NCI-H82 treated with DMSO at 0.1 percent for 48 hours (cell line): ENCODE measurements at regions not wholly inside any gene's neighbourhood (a gene's known extent, or its start where the extent isn't known, plus 50 kb on each side); places are given as distances from the start of the nearest gene placed in this dataset.
"Not testable (repeated sequence)": the region's sequence is repeated elsewhere in the genome, so short reads cannot be mapped to it uniquely, and the experiment has no call there.

Source experiments
- DNase-seq: peaks from one replicate; lab custom pipeline; 2025; ENCODE audit not compliant: unreplicated experiment; lab: John Stamatoyannopoulos, UW

DNA sequence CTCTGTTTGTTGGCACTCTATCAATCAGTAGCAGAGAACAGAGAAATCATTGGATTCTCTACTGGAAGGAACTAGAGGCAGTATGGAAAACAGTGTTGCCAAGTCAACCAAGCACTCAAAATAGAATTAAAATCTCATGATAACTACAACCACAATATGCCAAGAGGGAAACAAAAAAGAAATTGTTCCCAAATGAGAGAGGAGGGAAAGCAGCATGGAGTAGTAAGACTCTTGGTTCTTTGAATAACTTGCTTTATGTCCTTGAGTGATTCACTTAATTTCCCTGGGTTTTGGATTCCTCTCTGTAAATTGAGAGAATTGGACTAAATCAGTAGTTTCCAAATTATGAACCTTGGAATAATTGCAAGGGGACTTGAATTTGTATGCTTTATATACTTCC is 285.5 kb upstream of the ANKRD50 start:
- DNase-seq, result no peak

DNA sequence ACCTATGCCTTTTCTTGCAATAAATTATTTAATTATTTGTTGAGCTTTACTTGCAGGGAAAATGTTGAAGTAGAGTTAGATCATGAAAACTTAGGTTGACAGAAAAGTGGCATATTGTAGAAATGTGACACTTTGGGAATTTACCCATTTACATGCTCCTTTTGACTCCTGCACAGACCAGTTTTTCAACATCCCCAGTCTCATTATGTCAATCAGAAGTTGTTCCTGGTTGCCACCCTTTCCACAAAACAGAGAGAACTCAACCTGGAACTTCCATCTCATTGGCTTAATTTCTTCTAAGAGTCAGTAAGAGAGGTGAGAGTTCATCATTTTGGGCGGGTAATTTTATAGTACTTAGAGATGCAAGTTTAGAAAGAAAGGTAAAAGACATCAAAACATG is 284.6 kb upstream of the ANKRD50 start:
- no peak for DNase-seq

DNA sequence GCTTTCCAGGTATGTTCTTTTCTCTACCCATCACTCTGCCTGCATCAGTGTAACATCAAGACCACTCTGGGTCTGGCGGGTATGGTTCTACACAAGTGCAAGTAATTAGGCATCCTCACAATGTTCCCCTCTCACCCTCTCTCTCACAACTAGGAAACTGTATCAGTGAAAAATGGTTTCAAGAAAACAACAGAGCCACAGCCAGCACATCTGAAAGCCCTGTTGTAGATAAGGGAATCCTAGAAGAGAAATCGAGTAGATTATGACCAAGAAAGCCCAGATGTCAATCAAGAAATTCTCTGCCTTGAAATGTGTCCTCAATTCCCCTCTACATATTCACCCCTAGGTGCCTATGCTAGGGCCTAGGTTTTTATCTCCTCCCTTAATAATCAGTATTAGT is 281.3 kb upstream of the ANKRD50 start:
- DNase-seq, result no peak

DNA sequence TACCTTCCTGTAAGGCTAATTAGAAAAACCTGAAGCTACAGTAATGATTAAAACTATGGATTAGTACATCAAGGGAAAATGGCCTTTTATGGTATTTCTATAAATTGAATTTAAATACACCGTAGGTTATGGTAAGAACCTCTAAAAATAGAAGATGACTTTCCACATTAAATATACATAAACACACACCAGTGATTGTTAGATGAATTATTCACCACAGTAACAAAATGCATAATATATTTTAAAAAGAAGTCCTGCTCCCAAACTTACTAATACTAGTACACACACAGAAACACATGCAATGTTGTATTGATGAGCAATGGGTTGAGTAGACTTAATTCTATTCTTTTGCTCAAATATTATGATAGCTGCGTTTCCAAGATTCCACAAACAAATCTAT is 277.9 kb upstream of the ANKRD50 start:
- DNase-seq, result no peak

DNA sequence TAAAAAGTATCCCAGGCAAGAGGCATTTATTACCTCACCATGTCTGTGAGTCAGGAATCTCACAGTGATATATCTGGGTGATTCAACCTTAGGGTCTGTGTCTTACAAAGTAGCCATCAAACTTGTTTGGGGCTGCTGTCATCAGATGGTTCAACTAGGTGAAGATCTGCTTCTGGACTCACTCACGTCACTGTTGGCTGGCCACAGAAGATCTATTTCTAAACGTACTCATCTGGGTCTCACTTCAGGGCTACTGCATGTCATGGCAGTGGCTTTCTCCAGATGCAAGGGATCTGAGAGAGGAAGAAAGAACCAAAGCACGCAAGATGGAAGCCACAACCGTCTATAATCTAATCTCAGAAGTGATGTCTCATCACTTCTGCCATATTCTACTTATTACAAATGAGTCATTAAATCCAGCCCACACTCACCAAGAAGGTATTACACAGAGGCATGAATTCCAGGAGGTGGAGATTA is 267.8 kb upstream of the ANKRD50 start:
- no peak for DNase-seq

DNA sequence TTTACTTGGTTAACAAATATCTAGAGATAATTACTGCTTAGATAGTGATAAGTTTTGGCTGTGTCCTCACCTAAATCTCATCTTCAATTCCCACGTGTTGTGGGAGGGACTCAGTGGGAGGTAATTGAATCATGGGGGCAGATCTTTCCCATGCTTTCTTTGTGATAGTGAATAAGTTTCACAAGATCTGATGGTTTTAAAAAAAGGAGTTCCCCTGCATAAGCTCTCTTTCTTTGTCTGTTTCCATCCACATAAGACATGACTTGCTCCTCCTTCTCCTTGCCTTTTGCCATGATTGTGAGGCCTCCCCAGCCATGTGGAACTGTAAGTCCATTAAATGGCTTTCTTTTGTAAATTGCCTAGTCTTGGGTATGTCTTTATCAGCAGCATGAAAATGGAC is 266.0 kb upstream of the ANKRD50 start:
- not testable (repeated sequence) for DNase-seq

DNA sequence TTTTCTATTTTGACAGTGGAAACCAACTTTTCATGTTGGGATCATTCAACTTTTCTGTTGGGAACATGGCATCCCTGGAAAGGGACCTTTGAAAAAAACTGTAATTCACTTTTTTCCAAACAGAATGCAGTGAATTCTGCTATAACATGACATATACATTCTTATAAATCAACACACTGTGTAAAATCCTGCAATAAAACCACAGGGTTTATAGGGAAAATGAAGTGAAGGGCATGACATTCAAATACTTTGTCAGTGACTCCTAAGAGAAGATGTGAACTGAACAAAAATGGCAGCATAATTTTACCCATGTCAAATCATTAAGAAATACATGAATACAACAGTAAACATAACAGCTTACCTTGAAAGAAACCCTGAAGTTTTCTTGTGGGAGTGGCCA is 264.5 kb upstream of the ANKRD50 start:
- no peak for DNase-seq

DNA sequence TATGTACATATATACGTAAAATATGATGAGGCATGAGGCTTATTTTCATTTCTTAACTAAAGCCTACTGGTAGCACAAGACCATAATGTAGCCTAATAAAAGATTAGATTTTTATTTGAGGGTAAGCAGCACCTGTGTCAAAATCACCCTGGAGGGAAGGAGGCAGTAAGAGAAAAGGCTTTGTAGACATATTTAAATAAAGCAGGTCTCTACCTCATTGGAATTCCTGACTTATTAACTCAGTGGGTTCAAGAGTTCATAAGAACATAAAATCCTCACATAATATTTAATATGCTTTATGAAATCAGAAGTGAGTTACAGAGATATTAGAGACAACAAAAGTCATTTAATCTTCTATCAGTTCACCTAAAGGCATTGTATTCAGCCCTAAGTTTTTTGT is 261.6 kb upstream of the ANKRD50 start:
- DNase-seq, result no peak

DNA sequence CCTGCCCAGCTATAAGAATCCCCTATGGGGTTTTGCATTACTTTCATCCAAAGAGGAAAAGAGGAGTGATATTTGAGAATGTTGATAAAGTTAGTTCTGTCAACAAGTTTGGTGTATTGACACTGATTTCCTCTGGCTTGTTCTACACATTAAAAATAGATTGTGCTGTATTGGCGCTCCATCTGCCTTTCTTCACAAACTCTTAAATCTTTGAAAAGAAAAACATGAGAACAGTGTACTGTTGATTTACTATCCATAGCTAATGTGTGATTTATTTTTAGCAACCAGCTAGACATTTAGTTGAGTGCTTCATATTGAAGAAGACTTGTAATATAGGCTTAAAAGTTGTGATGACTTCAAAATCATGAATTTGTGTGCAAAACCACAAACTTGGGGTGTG is 261.2 kb upstream of the ANKRD50 start:
- DNase-seq, result no peak

DNA sequence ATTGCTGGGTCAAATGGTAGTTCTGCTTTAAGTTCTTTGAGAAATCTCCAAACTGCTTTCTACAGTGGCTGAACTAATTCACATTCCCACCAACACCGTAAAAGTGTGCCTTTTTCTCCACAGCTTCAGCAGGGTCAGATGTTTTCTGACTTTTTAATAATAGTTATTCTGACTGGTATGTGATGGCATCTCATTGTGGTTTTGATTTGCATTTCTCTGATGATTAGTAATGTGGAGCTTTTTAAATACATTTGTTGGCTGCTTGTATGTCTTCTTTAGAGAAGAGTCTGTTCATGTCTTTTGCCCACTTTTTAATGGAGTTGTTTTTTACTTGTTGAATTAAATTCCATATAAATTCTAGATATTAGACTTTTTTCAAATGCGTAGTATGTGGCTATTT is 257.5 kb upstream of the ANKRD50 start:
- no peak for DNase-seq

DNA sequence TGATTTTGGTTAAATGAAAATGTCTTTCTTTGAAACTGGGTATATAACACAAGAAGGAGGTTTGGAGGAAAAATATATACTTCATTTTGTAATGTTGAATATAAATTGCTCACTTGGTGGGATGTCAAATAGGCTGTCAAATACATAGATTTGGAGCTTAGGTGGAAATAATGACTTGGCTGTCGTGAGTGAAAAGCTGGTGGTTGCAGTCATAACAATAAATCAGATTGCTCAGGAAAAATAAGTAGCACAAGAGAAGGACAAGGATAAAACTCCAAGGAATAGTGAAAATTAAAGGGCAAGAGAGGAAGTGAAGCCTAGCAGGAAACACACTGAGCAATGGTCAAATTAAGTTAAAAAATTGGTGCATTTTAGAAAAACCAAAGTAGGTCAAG is 253.0 kb upstream of the ANKRD50 start:
- no peak for DNase-seq

DNA sequence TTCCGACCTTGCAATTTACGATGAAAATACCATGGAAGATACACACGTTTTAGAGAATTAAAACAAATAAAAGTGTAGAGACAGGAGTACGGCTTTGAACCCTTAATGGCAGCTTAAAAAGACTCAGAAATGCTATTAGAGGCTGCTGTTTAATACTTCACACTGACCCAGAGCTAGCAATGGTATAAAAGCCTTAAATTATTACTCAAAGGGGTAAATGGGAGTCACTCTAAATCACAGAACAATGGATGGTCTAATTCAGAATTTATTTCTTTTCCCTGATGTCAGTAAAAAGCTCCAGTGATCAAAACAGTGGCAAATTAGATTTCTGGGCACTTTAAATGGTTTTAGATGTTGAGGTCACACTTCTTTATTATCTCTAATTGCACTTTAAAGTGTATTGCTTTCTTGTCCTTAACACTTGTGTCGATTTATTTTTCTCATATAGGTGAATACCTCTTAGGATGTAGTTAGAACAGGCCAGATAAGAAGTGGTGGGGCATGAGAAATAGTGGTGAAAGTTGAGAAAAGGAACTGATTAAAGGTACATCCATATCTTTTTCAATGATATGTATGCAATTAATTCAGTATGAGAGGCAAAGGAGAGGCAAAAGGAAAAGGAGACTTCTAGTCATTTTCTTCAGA is 252.4 kb upstream of the ANKRD50 start:
- peak; percentile 42 for DNase-seq

DNA sequence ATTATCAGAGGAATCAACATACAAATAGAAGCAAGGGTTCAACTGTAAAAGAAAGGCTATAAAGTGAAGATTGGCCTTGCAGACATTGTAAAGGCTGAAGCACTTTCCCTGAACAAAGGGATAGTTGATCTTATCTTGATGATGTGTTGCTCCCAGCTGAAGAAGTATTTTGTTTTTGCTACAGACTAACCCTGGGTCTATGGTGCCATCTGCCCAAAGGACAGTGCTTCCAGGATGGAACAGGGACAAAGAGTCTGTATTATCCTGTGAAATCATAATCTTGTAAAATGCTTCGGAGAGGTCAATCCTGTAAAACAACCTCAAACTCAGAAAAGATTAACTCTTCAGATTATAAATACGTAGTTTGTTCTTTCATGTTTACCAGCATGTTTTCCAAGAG is 251.7 kb upstream of the ANKRD50 start:
- DNase-seq, result peak; percentile 42

DNA sequence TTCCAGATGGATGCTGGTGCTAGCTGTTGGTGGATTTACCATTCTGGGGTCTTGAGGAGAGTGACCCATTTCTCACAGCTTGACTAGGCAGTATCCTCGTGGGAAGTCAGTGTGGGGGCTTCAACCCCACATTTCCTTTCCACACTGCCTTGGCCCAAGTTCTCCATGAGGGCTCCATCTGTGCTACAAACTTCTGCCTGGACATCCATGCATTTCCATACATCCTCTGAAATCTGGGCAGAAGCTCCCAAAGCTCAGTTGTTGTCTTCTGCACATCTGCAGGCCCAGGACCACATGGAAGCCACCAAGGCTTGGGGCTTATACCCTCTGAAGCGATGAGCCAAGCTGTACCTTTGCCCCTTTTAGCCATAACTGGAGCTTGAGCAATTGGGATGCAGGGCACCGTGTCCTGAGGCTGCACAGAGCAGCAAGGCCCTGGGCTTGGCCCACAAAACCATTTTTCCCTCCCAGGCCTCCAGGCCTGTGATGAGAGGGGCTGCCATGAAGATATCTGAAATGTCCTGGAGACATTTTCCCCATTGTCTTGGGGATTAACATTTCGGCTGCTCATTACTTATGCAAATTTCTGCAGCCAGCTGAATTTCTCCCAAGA is 248.7 kb upstream of the ANKRD50 start:
- no peak for DNase-seq

DNA sequence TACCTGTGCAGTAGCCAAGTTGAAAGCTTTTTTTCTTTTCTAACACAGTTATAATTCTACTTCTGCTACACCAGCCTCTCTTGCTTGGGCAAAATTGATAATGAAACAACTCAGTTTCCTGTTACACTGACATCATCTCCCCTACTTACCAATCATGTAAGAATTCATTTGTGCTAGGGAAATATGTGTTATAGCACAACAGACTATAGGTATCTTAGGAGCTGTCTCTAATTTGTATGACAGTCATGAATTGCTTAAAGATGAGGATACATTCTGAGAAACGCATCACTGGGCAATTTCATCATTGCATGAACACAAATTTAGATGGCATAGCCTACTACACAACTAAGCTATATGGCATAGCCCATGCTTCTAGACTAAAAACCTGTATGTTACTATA is 246.3 kb upstream of the ANKRD50 start:
- DNase-seq, result no peak

DNA sequence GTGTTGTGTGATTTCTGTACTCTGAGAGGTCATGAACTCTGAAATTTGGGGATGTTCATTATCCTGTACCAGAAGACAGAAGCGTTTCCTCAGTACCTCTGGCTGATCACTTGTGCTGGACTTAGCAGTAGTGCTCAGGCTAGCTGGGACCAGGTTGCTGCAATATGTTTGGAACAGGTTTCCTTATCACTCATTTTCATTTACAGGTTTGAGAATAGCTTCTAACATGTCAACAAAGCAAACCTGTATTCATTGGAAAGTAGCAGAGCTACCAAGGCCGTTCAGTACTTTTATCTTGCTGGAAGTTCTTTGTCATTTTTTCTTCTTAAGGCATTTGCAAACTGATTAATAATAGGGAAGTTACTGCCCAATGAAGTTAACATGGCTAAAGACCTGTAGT is 242.9 kb upstream of the ANKRD50 start:
- no peak for DNase-seq

DNA sequence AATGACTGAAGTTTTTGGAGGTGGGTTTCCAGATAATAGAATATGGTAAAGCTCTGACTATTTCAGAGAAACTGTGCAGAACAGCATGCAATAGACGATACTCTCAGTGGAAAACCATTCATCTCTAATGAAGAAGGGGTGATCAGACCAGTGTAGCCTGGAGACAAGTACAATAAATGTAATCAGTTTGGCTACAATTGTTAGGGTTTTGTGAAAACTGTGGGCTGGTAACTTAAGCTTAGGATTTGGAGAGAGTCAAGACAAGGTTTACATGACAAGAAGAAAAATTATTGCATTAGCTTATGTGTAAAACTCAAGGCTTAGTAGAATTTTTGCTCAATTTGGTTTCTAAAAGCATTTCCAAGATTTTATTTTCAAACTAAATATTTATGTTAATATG is 241.5 kb upstream of the ANKRD50 start:
- DNase-seq, result no peak

DNA sequence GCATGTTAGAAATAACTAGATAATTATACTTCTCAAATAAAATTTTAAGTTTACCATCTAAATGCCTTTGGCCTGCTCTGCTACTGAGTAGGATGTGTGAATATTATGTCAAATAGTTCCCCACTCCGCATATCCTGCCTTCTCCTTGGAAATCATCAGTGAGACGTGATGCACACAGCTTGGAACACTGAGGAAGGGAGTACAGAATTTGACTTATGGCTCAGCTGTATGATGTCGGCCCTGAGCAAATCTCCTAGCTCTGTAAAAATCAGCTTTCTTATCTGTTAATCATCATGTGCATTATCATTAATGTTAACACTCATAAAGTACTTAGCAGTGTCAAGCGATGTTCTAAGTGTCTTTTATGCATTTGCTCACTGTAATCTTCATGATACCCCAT is 241.0 kb upstream of the ANKRD50 start:
- DNase-seq, result no peak

DNA sequence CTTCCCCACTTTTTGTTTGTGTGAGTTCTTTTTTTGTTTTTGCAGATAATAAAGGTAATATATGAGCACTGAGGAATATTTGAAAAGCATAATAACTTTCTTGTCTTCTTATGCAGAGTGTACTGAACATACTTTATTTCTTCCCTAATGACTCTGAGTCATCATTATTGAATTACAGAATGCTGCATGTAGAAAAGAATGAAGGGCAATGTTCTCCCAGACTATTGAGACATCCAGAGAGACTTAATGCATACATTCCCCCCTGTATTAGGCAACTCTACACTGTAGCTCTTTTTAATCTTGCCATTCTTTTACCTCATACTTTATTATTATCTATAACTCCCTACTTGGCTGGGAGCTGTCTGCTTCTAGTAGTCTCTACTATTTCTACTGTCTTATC is 240.5 kb upstream of the ANKRD50 start:
- DNase-seq, result no peak

DNA sequence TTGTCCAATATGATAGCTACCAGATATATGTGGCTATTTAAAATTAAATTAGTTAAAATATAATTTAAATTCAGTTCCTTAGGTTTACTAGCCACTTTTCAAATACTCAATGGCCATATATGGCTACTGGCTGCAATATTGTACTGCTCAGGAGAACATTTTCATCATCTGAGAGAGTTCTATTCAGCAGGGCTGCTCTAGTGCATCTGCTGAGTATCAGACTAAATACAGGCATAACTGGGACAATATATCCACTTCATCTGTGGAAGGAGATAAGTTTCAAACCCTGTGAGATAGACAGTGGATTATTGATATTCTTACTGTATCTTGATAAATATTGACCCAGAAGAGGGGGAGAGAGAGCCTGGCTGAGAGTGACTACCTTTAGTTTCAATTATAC is 240.1 kb upstream of the ANKRD50 start:
- DNase-seq, result no peak

DNA sequence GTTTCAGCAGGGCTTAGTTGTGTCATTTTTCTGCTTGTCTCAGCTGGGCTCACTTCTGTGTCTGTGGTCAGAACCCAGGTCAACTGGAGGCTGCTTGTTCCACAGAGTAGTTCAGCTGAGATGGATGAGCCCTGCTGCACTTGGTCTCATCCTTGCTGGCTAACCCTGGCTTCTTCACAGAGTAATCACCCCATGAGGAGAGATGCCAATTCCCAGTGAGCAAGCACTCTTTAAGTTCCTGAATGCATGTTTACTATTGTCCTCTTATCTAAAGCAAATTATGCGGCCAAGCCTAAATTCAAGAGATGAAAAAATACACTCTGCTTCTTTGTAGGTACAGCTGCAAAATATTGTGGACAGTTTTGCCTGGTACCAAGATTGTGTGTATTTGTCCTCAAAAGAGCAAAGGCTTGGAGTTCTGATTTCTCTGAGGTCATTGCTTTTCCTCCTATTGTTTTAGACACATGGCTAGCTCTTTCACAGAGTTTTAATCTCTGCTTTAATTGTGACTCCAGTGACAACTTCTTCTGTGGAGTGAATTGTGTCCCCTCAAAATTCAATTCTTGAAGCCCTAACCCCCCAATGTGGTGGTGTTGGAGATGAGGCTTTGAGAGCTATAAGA is 236.6 kb upstream of the ANKRD50 start:
- no peak for DNase-seq

DNA sequence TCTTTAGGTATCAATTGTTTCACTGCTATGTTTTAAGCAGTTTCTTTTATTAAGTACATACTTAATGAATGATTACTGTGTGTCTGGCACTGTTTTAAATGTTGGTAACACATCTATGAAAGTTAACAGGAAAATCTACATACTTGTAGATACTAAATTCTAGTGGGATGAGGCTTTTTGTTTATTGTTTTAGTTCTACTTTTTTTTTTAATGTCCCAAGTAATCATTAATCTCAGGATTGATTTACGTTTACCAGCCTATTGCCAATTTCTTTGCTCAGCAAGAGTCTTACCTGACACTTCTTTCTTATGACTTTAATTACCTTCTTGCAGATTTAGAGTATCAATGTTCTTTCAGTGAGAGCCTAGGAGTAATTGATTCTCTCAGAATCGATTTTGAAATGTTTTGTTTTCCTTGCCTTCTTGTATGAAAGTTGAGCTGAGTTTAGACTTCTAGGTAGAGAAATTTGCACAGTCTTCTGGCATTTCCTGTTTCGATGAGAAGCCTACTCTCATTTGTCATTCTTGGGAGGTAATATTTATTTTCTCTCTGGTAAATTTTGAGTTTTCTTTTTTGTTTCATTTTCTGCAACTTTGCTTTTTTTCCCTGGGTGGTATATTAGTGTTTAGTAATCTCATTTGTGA is 235.2 kb upstream of the ANKRD50 start:
- no peak for DNase-seq
